ENCODE measurements at regions not wholly inside any gene's neighbourhood (a gene's known extent, or its start where the extent isn't known, plus 50 kb on each side); places are given as distances from the start of the nearest gene placed in this dataset.

DNA sequence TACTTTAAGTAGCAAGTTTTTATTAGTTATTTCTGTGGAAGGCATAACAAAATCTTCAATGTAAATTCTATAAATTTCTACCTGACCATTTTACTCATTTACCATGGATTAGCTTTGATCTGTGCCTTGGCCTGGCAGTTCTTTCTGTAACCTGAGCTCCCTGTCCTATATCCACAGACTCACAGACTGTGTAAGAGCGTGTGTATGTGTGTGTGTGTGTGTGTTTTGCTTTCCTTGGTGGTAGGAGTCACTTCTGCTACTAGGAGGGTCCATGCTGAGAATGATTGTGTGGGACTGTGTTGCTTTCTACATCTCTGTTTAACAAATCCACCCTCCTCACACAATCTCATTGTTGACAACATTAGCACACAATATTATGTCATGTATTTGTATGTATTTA is 221.2 kb upstream of the PELI2 start:
- H3K4me3 ChIP-seq = no peak overlapping the region
- H3K4me1 ChIP-seq = no peaks in the 10 kb centered on the region
- TF ChIP-seq, protein P1, sequence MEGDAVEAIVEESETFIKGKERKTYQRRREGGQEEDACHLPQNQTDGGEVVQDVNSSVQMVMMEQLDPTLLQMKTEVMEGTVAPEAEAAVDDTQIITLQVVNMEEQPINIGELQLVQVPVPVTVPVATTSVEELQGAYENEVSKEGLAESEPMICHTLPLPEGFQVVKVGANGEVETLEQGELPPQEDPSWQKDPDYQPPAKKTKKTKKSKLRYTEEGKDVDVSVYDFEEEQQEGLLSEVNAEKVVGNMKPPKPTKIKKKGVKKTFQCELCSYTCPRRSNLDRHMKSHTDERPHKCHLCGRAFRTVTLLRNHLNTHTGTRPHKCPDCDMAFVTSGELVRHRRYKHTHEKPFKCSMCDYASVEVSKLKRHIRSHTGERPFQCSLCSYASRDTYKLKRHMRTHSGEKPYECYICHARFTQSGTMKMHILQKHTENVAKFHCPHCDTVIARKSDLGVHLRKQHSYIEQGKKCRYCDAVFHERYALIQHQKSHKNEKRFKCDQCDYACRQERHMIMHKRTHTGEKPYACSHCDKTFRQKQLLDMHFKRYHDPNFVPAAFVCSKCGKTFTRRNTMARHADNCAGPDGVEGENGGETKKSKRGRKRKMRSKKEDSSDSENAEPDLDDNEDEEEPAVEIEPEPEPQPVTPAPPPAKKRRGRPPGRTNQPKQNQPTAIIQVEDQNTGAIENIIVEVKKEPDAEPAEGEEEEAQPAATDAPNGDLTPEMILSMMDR (IDR thresholded peaks at IDR 0.05) = no peak
- no peaks in the 10 kb centered on the region for H3K36me3 ChIP-seq
- H3K27ac ChIP-seq = no peak overlapping the region
- no peaks in the 10 kb centered on the region for H3K9me3 ChIP-seq
- no peak for DNase-seq (ENCODE audit: low spot score)
- H3K27me3 ChIP-seq = no peaks in the 10 kb centered on the region

DNA sequence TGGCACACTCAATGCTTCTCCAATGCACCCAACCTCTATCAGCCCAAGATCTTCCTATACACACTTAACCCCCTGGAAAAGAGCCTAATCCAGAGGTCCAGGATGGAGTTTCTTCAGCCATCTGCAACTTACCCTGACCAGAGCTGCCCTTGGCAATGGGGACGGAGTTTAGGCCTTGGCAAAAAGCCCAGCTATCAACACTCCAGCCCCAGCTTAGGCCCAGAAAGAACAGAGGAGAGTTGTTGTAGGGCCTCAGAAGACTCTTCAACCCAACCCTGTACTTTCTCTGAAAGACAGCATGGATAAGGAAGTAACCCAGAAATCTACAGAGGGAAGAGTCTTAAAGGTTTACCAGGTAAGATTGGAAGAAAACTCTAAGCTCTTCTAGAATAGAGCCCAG is 219.3 kb upstream of the PELI2 start:
- Histone ChIP-seq H3K9me3 (no peaks in the 10 kb centered on the region), H3K4me3 (no peak overlapping the region), H3K27me3 (no peaks in the 10 kb centered on the region), H3K36me3 (no peaks in the 10 kb centered on the region), H3K4me1 (no peaks in the 10 kb centered on the region), H3K27ac (no peak overlapping the region)
- TF ChIP-seq, protein P1 (IDR thresholded peaks at IDR 0.05) = no peak
- DNase-seq (ENCODE audit: low spot score) = no peak

DNA sequence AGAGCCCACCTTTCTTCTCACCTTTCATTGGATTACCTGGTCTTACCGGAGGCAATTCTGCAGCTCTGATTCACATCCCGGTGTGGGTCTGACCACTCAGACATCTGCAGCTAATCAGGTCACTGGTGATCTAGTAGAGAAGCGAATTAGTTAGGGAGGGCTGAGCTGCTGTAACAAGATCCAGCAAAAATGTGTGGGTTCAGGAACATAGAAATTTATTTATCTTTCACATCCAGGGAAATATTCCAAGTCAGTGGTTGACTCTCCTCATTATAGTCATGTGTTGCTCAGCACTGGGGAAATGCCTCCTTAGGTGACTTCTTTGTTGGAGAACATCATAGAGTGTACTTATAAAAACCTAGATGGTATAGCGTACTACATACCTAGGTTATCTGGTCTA is 218.7 kb upstream of the PELI2 start:
- TF ChIP-seq, protein P1 (IDR thresholded peaks at IDR 0.05) = no peak
- H3K4me3 ChIP-seq = no peak overlapping the region
- no peak for DNase-seq (ENCODE audit: low spot score)
- H3K27me3 ChIP-seq = no peaks in the 10 kb centered on the region
- no peaks in the 10 kb centered on the region for H3K4me1 ChIP-seq
- H3K9me3 ChIP-seq = no peaks in the 10 kb centered on the region
- no peak overlapping the region for H3K27ac ChIP-seq
- no peaks in the 10 kb centered on the region for H3K36me3 ChIP-seq

DNA sequence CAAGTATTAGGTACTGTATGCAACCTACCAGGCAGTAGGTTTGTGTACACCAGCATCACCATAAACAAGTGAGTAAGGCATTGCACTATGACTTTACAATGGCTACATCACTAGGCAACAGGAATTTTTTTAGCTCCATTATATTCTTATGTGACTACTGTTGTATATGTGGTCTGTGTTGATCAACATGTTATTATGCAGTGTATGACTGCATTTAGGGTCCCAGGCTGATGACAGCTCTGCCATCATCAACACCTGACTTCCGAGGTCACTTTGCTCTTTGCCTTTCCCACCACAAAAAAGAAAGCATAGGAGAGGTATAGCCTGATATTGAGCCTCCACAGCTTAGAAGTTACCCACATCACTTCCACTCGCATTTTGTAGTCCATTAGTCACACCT is 217.5 kb upstream of the PELI2 start:
- no peaks in the 10 kb centered on the region for H3K27me3 ChIP-seq
- TF ChIP-seq, protein P1 (IDR thresholded peaks at IDR 0.05) = no peak

DNA sequence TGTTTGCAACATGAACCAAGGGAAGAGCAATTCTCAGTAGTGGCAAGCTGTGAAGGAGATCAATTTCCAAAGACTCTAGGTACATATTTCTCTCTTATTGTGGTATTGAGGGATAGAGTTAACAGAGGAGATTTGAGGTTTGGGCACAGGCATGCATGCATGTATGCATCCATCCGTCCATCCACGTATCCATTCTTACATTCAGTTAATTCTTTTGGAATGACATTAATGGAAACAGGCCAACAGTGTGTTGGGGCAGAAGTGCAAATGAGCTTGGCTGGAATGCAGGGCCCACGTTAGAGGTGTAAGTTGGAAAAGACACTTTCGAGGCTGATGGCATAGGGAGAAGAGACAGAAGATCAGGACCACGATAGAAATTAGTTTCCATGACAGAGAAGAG is 216.9 kb upstream of the PELI2 start:
- no peak overlapping the region for H3K4me3 ChIP-seq
- TF ChIP-seq, protein P1 (IDR thresholded peaks at IDR 0.05) = no peak
- no peaks in the 10 kb centered on the region for H3K4me1 ChIP-seq
- H3K36me3 ChIP-seq = no peaks in the 10 kb centered on the region
- H3K27ac ChIP-seq = no peak overlapping the region
- H3K27me3 ChIP-seq = no peaks in the 10 kb centered on the region
- no peaks in the 10 kb centered on the region for H3K9me3 ChIP-seq
- DNase-seq (ENCODE audit: low spot score) = no peak

More for the DNA sequence above, 217.5 kb upstream of the PELI2 start:
- Histone ChIP-seq H3K4me1 (no peaks in the 10 kb centered on the region), H3K27ac (no peak overlapping the region), H3K9me3 (no peaks in the 10 kb centered on the region), H3K36me3 (no peaks in the 10 kb centered on the region), H3K4me3 (no peak overlapping the region)
- DNase-seq (ENCODE audit: low spot score) = no peak

DNA sequence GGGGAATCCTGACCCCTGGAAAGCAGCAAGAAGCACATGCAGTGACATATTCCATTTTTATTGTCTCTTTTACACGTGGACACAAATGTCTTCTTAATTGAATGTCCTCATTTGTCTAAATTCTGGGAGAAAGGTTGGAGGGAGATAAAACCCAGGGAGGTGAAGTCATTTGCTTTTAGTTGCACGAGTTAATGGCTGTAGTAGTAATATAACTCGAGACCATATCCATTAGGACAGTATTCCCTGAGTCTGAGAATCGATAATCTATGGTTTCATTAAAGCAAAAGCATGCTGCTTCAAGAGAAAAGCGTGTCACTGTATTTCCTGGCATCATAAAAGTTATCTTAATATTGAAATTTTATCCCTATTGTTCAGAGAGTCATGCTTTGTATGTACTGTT is 216.0 kb upstream of the PELI2 start:
- Histone ChIP-seq H3K9me3 (no peaks in the 10 kb centered on the region), H3K27ac (no peak overlapping the region), H3K4me1 (no peaks in the 10 kb centered on the region), H3K27me3 (no peaks in the 10 kb centered on the region), H3K4me3 (no peak overlapping the region), H3K36me3 (no peaks in the 10 kb centered on the region)
- TF ChIP-seq, protein P1 (IDR thresholded peaks at IDR 0.05) = no peak
- DNase-seq (ENCODE audit: low spot score) = no peak

Measured in right atrium auricular region (tissue), 2 donors.